ENCODE measurements at regions not wholly inside any gene's neighbourhood (a gene's known extent, or its start where the extent isn't known, plus 50 kb on each side); places are given as distances from the start of the nearest gene placed in this dataset.

DNA sequence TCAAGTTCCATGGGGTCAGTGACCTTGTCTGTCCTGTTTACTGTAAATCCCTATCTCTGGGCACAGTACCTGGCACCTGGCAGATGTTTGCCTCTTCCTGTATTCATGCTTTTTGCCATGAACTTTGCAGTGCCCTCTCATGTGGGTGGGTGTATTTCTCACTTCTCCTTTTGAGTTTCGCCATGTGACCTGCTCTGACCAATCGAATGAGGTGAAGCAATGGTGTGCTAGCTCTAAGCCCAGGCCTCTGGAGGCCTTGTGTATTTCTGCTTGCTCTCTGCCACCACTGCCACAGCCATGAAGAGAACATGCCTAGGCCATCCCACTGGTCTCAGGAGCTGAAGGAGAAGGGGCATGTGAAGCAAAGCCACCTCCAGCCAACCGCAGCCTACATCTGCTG is 185.5 kb upstream of the ZC3H12A start:
- TF ChIP-seq, protein P1, sequence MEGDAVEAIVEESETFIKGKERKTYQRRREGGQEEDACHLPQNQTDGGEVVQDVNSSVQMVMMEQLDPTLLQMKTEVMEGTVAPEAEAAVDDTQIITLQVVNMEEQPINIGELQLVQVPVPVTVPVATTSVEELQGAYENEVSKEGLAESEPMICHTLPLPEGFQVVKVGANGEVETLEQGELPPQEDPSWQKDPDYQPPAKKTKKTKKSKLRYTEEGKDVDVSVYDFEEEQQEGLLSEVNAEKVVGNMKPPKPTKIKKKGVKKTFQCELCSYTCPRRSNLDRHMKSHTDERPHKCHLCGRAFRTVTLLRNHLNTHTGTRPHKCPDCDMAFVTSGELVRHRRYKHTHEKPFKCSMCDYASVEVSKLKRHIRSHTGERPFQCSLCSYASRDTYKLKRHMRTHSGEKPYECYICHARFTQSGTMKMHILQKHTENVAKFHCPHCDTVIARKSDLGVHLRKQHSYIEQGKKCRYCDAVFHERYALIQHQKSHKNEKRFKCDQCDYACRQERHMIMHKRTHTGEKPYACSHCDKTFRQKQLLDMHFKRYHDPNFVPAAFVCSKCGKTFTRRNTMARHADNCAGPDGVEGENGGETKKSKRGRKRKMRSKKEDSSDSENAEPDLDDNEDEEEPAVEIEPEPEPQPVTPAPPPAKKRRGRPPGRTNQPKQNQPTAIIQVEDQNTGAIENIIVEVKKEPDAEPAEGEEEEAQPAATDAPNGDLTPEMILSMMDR (IDR thresholded peaks at IDR 0.05 in 2 of 3, conservative IDR thresholded peaks at IDR 0.05 in 1 of 3; ENCODE audit: borderline replicate concordance in 1 of 3, insufficient read depth in 1 of 3, low read depth in 2 of 3, low read length in 2 of 3) = no peak
- TF ChIP-seq POLR2A (IDR thresholded peaks at IDR 0.05; ENCODE audit: borderline replicate concordance, extremely low read depth, insufficient read depth, insufficient read length) (no peak), RAD21 (IDR thresholded peaks at IDR 0.05; ENCODE audit: low read depth) (no peak), FOSL1 (IDR thresholded peaks at IDR 0.05; ENCODE audit: low read depth) (no peak), CBX3 (IDR thresholded peaks at IDR 0.05; ENCODE audit: low read depth) (no peak), EZH2 (IDR thresholded peaks at IDR 0.05) (no peak), JUND (IDR thresholded peaks at IDR 0.05) (no peak), ZNF274 (IDR thresholded peaks at IDR 0.05; ENCODE audit: low read depth, low read length) (no peak), POLR2AphosphoS5 (IDR thresholded peaks at IDR 0.05; ENCODE audit: low read depth, low read length) (no peak)
- TF ChIP-seq, protein P2, sequence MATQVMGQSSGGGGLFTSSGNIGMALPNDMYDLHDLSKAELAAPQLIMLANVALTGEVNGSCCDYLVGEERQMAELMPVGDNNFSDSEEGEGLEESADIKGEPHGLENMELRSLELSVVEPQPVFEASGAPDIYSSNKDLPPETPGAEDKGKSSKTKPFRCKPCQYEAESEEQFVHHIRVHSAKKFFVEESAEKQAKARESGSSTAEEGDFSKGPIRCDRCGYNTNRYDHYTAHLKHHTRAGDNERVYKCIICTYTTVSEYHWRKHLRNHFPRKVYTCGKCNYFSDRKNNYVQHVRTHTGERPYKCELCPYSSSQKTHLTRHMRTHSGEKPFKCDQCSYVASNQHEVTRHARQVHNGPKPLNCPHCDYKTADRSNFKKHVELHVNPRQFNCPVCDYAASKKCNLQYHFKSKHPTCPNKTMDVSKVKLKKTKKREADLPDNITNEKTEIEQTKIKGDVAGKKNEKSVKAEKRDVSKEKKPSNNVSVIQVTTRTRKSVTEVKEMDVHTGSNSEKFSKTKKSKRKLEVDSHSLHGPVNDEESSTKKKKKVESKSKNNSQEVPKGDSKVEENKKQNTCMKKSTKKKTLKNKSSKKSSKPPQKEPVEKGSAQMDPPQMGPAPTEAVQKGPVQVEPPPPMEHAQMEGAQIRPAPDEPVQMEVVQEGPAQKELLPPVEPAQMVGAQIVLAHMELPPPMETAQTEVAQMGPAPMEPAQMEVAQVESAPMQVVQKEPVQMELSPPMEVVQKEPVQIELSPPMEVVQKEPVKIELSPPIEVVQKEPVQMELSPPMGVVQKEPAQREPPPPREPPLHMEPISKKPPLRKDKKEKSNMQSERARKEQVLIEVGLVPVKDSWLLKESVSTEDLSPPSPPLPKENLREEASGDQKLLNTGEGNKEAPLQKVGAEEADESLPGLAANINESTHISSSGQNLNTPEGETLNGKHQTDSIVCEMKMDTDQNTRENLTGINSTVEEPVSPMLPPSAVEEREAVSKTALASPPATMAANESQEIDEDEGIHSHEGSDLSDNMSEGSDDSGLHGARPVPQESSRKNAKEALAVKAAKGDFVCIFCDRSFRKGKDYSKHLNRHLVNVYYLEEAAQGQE (IDR thresholded peaks at IDR 0.05; ENCODE audit: low read depth) = no peak
- TF ChIP-seq, protein P3, sequence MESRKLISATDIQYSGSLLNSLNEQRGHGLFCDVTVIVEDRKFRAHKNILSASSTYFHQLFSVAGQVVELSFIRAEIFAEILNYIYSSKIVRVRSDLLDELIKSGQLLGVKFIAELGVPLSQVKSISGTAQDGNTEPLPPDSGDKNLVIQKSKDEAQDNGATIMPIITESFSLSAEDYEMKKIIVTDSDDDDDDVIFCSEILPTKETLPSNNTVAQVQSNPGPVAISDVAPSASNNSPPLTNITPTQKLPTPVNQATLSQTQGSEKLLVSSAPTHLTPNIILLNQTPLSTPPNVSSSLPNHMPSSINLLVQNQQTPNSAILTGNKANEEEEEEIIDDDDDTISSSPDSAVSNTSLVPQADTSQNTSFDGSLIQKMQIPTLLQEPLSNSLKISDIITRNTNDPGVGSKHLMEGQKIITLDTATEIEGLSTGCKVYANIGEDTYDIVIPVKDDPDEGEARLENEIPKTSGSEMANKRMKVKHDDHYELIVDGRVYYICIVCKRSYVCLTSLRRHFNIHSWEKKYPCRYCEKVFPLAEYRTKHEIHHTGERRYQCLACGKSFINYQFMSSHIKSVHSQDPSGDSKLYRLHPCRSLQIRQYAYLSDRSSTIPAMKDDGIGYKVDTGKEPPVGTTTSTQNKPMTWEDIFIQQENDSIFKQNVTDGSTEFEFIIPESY (IDR thresholded peaks at IDR 0.05; ENCODE audit: extremely low read depth, insufficient replicate concordance, low read length) = no peak

Data from HCT116 (cell line).